Right atrium auricular region (tissue), 2 donors: ENCODE measurements at regions not wholly inside any gene's neighbourhood (a gene's known extent, or its start where the extent isn't known, plus 50 kb on each side); places are given as distances from the start of the nearest gene placed in this dataset.

Experiments used
- DNase-seq: peaks from one replicate; pipeline ENCODE4 v3.0.0-alpha.2; 2019; ENCODE audit warnings: low spot score
- H3K27ac ChIP-seq, 2 donors: fragments of 200-600 bp; sonication (generic); 1 replicate in 1 of 2; 2 replicates in 1 of 2; pipeline ENCODE4 v1.5.1; 2016 to 2019
- H3K27me3 ChIP-seq, 2 donors: fragments of 200-600 bp; sonication (generic); one replicate each; pipeline versions ENCODE4 v1.5.1 to v1.6.0; 2017 to 2019
- H3K36me3 ChIP-seq: fragments of 200-600 bp; sonication (generic); one replicate; pipeline ENCODE4 v1.5.1; 2016
- H3K4me1 ChIP-seq, 2 donors: fragments of 200-600 bp; sonication (generic); one replicate each; pipeline versions ENCODE4 v1.5.1 to v1.6.0; 2017 to 2019
- H3K4me3 ChIP-seq, 2 donors: fragments of 200-600 bp; sonication (generic); 1 replicate in 1 of 2; 2 replicates in 1 of 2; pipeline ENCODE4 v1.5.1; 2017 to 2019; ENCODE audit warnings: mild to moderate bottlenecking in 1 of 2, moderate library complexity in 1 of 2
- H3K9me3 ChIP-seq, 2 donors: fragments of 200-600 bp; sonication (generic); one replicate each; pipeline ENCODE4 v1.5.1; 2019
- TF ChIP-seq, protein P1 (sequence below), 2 donors: fragments of 200-600 bp; sonication (generic); IDR thresholded peaks; one replicate each; pipeline ENCODE4 v1.5.1; 2019; ENCODE audit warnings: antibody characterized with exemption in 2 of 2

GRCh38 chr3:99526921-99527320 is 111.5 kb upstream of the COL8A1 start:
- H3K4me3 ChIP-seq: no peak overlapping the region
- TF ChIP-seq, protein P1, sequence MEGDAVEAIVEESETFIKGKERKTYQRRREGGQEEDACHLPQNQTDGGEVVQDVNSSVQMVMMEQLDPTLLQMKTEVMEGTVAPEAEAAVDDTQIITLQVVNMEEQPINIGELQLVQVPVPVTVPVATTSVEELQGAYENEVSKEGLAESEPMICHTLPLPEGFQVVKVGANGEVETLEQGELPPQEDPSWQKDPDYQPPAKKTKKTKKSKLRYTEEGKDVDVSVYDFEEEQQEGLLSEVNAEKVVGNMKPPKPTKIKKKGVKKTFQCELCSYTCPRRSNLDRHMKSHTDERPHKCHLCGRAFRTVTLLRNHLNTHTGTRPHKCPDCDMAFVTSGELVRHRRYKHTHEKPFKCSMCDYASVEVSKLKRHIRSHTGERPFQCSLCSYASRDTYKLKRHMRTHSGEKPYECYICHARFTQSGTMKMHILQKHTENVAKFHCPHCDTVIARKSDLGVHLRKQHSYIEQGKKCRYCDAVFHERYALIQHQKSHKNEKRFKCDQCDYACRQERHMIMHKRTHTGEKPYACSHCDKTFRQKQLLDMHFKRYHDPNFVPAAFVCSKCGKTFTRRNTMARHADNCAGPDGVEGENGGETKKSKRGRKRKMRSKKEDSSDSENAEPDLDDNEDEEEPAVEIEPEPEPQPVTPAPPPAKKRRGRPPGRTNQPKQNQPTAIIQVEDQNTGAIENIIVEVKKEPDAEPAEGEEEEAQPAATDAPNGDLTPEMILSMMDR (IDR thresholded peaks at IDR 0.05): no peak
- H3K27me3 ChIP-seq: no peaks in the 10 kb centered on the region
- H3K4me1 ChIP-seq: no peaks in the 10 kb centered on the region
- H3K27ac ChIP-seq: no peak overlapping the region
- no peaks in the 10 kb centered on the region for H3K36me3 ChIP-seq
- H3K9me3 ChIP-seq: no peaks in the 10 kb centered on the region
- DNase-seq: no peak

DNA sequence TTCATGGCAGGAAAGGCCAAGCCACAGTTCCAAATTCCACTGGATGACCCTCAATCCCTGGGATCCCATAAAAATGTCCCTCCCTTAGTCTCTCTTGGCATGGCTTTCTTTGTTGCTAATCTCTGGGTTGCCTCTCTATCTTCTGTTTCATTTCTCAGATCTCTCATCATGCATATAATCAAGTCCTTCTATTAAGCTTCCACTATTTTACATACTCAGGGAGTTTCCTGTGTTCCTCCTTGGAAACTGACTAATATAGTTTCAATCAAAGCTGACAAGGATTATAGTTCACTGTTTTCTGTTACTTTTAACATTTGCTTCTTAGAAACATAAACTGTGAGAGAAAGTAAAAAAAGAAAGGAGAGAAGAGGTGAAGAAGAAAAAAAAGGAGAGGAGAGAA is 113.8 kb upstream of the COL8A1 start:
- TF ChIP-seq, protein P1 (IDR thresholded peaks at IDR 0.05): no peak
- Histone ChIP-seq H3K27ac (no peak overlapping the region), H3K9me3 (no peaks in the 10 kb centered on the region), H3K4me1 (no peaks in the 10 kb centered on the region), H3K4me3 (no peak overlapping the region), H3K27me3 (no peaks in the 10 kb centered on the region), H3K36me3 (no peaks in the 10 kb centered on the region)
- no peak for DNase-seq

DNA sequence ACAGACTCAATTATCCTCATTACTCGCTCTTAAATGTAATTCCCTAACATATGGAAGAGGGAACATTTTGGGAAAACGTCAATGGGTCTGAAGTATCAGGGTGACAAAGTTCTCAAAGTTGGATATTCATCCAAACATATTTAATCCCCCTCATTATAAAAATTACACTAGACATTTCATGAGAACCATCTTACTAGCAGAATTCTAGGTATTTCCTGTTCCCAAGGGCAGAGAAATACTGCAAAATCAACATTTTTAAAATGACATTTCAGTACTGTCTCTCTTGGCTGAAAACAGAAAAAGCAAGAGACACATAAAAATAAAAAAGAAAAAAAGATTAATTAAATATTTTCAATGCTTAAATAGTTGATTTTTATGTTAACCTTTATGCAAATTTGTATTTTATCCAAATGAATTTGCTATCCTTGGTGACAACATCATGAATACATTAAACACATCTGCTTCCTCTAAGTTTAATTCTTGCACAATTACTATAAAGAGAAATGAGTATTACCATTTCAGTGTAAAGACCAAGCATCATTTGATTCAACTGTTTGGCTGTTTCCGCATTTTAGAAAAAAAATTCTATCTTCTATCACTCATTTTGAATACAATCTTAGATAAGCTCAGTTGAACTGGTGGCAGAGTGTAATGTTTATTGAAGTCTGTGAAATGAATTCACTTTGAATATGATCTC is 114.8 kb upstream of the COL8A1 start:
- Histone ChIP-seq H3K4me1 (no peaks in the 10 kb centered on the region), H3K27me3 (no peaks in the 10 kb centered on the region)
- no peak for DNase-seq

GRCh38 chr3:99522147-99522546 is 116.2 kb upstream of the COL8A1 start:
- TF ChIP-seq, protein P1 (IDR thresholded peaks at IDR 0.05): no peak
- H3K4me1 ChIP-seq: no peaks in the 10 kb centered on the region
- H3K4me3 ChIP-seq: no peak overlapping the region
- no peaks in the 10 kb centered on the region for H3K27me3 ChIP-seq
- no peaks in the 10 kb centered on the region for H3K36me3 ChIP-seq
- DNase-seq: no peak
- H3K9me3 ChIP-seq: no peaks in the 10 kb centered on the region
- H3K27ac ChIP-seq: no peak overlapping the region

More for the DNA sequence above, 114.8 kb upstream of the COL8A1 start:
- TF ChIP-seq, protein P1 (IDR thresholded peaks at IDR 0.05): no peak
- Histone ChIP-seq H3K27ac (no peak overlapping the region), H3K9me3 (no peaks in the 10 kb centered on the region), H3K4me3 (no peak overlapping the region), H3K36me3 (no peaks in the 10 kb centered on the region)

- H3K36me3 ChIP-seq: no peaks in the 10 kb centered on the region
- TF ChIP-seq, protein P1 (IDR thresholded peaks at IDR 0.05): no peak
- H3K9me3 ChIP-seq: no peaks in the 10 kb centered on the region
- no peak for DNase-seq
- no peak overlapping the region for H3K4me3 ChIP-seq
- no peaks in the 10 kb centered on the region for H3K27me3 ChIP-seq
- H3K27ac ChIP-seq: no peak overlapping the region
- H3K4me1 ChIP-seq: no peaks in the 10 kb centered on the region
These were observed 116.8 kb upstream of the COL8A1 start for GRCh38 chr3:99521551-99521950.

DNA sequence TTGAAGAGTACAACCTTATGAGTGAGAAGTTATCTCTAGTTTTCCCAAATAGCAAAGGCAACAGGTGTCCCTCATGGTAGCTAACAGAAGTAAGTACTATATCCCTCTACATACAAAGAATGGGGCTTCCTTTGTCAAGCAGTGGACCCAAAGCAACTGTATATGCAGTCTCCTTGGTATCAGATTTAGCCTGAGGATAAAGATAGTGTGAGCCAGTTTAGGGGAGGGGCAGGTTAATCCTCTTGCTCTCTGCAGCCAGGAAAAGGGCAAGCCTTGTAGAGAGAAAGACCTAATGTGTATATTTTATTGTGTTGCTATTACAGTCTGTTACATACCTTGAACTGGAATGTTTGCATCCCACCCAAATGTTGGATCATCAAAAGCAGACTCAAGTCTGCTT is 117.9 kb upstream of the COL8A1 start:
- Histone ChIP-seq H3K4me1 (no peaks in the 10 kb centered on the region), H3K27ac (no peak overlapping the region), H3K27me3 (no peaks in the 10 kb centered on the region), H3K36me3 (no peaks in the 10 kb centered on the region), H3K4me3 (no peak overlapping the region), H3K9me3 (no peaks in the 10 kb centered on the region)
- TF ChIP-seq, protein P1 (IDR thresholded peaks at IDR 0.05): no peak
- DNase-seq: no peak
